A673 (cell line): ENCODE measurements at regions not wholly inside any gene's neighbourhood (a gene's known extent, or its start where the extent isn't known, plus 50 kb on each side); places are given as distances from the start of the nearest gene placed in this dataset.

Experiments
- EZH2 ChIP-seq: fragments of 200-600 bp; sonication (generic); IDR thresholded peaks from 2 replicates; pipeline ENCODE4 v1.6.1; 2017; ENCODE audit warnings: borderline replicate concordance, low read depth, mild to moderate bottlenecking, mixed read lengths, antibody characterized with exemption, low read length; ENCODE audit not compliant: poor library complexity, severe bottlenecking
- TF ChIP-seq, protein P1 (sequence below): fragments of 300-800, 200-600 bp; sonication (generic); conservative IDR thresholded peaks from 2 replicates; pipeline ENCODE4 v1.5.1; 2017; ENCODE audit warnings: low read depth, mild to moderate bottlenecking, antibody characterized with exemption, low read length, moderate library complexity, mixed read lengths

DNA sequence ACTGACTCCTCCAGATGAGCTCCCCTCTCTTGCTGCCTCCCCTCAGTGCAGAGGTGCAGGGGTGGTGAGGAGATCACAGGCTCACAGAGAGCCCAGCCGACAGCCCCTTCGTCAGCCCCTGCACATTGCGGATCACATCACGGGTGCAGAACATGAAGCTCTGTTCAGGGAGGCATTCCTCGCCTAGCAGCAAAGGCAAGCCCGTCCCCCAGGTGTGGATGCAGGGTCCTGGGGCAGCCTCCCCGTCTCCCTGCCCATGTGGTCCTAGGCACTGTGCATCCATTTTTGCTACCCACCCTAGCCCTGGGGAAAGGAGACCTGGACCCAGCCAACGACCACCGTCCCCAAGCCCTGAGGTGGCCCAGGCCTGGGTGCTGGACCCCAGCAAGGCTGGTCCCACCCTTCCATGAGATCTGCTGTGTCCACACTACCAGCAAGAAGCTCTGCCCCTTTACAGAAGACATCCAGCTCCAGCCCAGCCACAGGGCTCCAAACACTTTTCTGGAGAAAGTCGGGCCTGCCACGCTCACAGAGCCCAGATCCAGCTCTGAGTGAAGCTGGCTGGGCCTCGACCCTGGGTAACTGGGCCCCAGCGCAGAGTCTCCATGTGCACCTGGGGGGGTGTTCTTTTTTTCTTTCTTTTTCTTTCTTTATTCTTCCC is 248.7 kb downstream of the NPHP4 start:
- TF ChIP-seq, protein P1, sequence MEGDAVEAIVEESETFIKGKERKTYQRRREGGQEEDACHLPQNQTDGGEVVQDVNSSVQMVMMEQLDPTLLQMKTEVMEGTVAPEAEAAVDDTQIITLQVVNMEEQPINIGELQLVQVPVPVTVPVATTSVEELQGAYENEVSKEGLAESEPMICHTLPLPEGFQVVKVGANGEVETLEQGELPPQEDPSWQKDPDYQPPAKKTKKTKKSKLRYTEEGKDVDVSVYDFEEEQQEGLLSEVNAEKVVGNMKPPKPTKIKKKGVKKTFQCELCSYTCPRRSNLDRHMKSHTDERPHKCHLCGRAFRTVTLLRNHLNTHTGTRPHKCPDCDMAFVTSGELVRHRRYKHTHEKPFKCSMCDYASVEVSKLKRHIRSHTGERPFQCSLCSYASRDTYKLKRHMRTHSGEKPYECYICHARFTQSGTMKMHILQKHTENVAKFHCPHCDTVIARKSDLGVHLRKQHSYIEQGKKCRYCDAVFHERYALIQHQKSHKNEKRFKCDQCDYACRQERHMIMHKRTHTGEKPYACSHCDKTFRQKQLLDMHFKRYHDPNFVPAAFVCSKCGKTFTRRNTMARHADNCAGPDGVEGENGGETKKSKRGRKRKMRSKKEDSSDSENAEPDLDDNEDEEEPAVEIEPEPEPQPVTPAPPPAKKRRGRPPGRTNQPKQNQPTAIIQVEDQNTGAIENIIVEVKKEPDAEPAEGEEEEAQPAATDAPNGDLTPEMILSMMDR, result no peak
- no peak for TF ChIP-seq EZH2
